ACC112 (cell line): ENCODE measurements at regions not wholly inside any gene's neighbourhood (a gene's known extent, or its start where the extent isn't known, plus 50 kb on each side); places are given as distances from the start of the nearest gene placed in this dataset.

ENCODE experiments used
- H2AFZ ChIP-seq: fragments of 200-600 bp; sonication (generic); one replicate; pipeline ENCODE4 v1.6.0; 2017; ENCODE audit warnings: antibody characterized with exemption, low read length; ENCODE audit not compliant: unreplicated experiment
- H3K27ac ChIP-seq: fragments of 200-600 bp; sonication (generic); 2 replicates; pipeline ENCODE4 v1.5.1; 2014; ENCODE audit warnings: low read depth, mild to moderate bottlenecking, antibody characterized with exemption, low read length, moderate library complexity
- H3K27me3 ChIP-seq: fragments of 200-600 bp; sonication (generic); 2 replicates; pipeline ENCODE4 v1.6.1; 2014; ENCODE audit warnings: mild to moderate bottlenecking, antibody characterized with exemption, low read length, moderate library complexity, mixed read lengths; ENCODE audit not compliant: insufficient read depth
- H3K36me3 ChIP-seq: fragments of 200-600 bp; sonication (generic); 2 replicates; pipeline ENCODE4 v1.6.1; 2016; ENCODE audit warnings: mild to moderate bottlenecking, antibody characterized with exemption, low read length, moderate library complexity, mixed read lengths; ENCODE audit not compliant: insufficient read depth
- H3K4me1 ChIP-seq: fragments of 200-600 bp; sonication (generic); one replicate; pipeline ENCODE4 v1.6.1; 2016; ENCODE audit warnings: low read length, mixed read lengths; ENCODE audit not compliant: insufficient read depth, unreplicated experiment, control insufficient read depth
- H3K4me3 ChIP-seq: fragments of 200-600 bp; sonication (generic); 2 replicates; pipeline ENCODE4 v1.5.1; 2014; ENCODE audit warnings: mild to moderate bottlenecking, low read depth, low read length
- H3K79me2 ChIP-seq: fragments of 200-600 bp; sonication (generic); one replicate; pipeline ENCODE4 v1.6.0; 2016; ENCODE audit warnings: low read length; ENCODE audit not compliant: control insufficient read depth, unreplicated experiment, insufficient read depth

GRCh38 chr4:8709050-8709728 is 116.6 kb downstream of the CPZ start:
- no peak overlapping the region for H3K27ac ChIP-seq
- no peak overlapping the region for H3K4me3 ChIP-seq
- H3K27me3 ChIP-seq, result peaks cover 42% of the 10 kb centered on the region
- no peaks in the 10 kb centered on the region for H3K4me1 ChIP-seq
- H3K36me3 ChIP-seq, result no peaks in the 10 kb centered on the region
- no peak overlapping the region for H2AFZ ChIP-seq
- H3K79me2 ChIP-seq, result no peaks in the 10 kb centered on the region

- H3K79me2 ChIP-seq, result no peaks in the 10 kb centered on the region
- no peak overlapping the region for H3K27ac ChIP-seq
- peaks cover 47% of the 10 kb centered on the region for H3K27me3 ChIP-seq
- H3K4me3 ChIP-seq, result no peak overlapping the region
- H3K4me1 ChIP-seq, result no peaks in the 10 kb centered on the region
- no peak overlapping the region for H2AFZ ChIP-seq
- H3K36me3 ChIP-seq, result no peaks in the 10 kb centered on the region
Measured at GRCh38 chr4:8708401-8709021, 115.9 kb downstream of the CPZ start.

GRCh38 chr4:8707045-8707781 is 114.6 kb downstream of the CPZ start:
- Histone ChIP-seq H3K27ac (no peak overlapping the region), H3K4me3 (no peak overlapping the region), H2AFZ (no peak overlapping the region), H3K36me3 (no peaks in the 10 kb centered on the region), H3K27me3 (peaks cover 60% of the 10 kb centered on the region), H3K4me1 (no peaks in the 10 kb centered on the region), H3K79me2 (no peaks in the 10 kb centered on the region)

GRCh38 chr4:8706216-8707044 is 113.9 kb downstream of the CPZ start:
- no peaks in the 10 kb centered on the region for H3K4me1 ChIP-seq
- no peak overlapping the region for H3K27ac ChIP-seq
- no peaks in the 10 kb centered on the region for H3K79me2 ChIP-seq
- no peak overlapping the region for H3K4me3 ChIP-seq
- H3K27me3 ChIP-seq, result peaks cover 68% of the 10 kb centered on the region
- H2AFZ ChIP-seq, result no peak overlapping the region
- H3K36me3 ChIP-seq, result no peaks in the 10 kb centered on the region

- Histone ChIP-seq H3K4me3 (no peak overlapping the region), H3K27ac (no peak overlapping the region), H3K27me3 (peaks cover 77% of the 10 kb centered on the region), H2AFZ (no peak overlapping the region), H3K4me1 (no peaks in the 10 kb centered on the region), H3K36me3 (no peaks in the 10 kb centered on the region), H3K79me2 (no peaks in the 10 kb centered on the region)
Measured at GRCh38 chr4:8705161-8706145, 112.9 kb downstream of the CPZ start.

GRCh38 chr4:8704632-8705031 is 112.1 kb downstream of the CPZ start:
- H3K27ac ChIP-seq, result no peak overlapping the region
- no peak overlapping the region for H3K4me3 ChIP-seq
- H3K79me2 ChIP-seq, result no peaks in the 10 kb centered on the region
- no peaks in the 10 kb centered on the region for H3K36me3 ChIP-seq
- H2AFZ ChIP-seq, result no peak overlapping the region
- peaks cover 86% of the 10 kb centered on the region for H3K27me3 ChIP-seq
- no peaks in the 10 kb centered on the region for H3K4me1 ChIP-seq

GRCh38 chr4:8703857-8704495 is 111.4 kb downstream of the CPZ start:
- Histone ChIP-seq H3K27me3 (peaks cover 92% of the 10 kb centered on the region), H3K79me2 (no peaks in the 10 kb centered on the region), H3K36me3 (no peaks in the 10 kb centered on the region), H3K4me3 (no peak overlapping the region), H3K4me1 (no peaks in the 10 kb centered on the region), H2AFZ (no peak overlapping the region), H3K27ac (no peak overlapping the region)

- no peak overlapping the region for H3K4me3 ChIP-seq
- H2AFZ ChIP-seq, result no peak overlapping the region
- H3K27ac ChIP-seq, result no peak overlapping the region
- no peaks in the 10 kb centered on the region for H3K4me1 ChIP-seq
- H3K36me3 ChIP-seq, result no peaks in the 10 kb centered on the region
- H3K27me3 ChIP-seq, result peaks cover 97% of the 10 kb centered on the region
- H3K79me2 ChIP-seq, result no peaks in the 10 kb centered on the region
Measured at GRCh38 chr4:8703401-8703696, 110.8 kb downstream of the CPZ start.

GRCh38 chr4:8702516-8703400 is 110.2 kb downstream of the CPZ start:
- Histone ChIP-seq H3K4me1 (no peaks in the 10 kb centered on the region), H2AFZ (no peak overlapping the region), H3K27ac (no peak overlapping the region), H3K27me3 (peaks cover 97% of the 10 kb centered on the region), H3K4me3 (no peak overlapping the region), H3K79me2 (no peaks in the 10 kb centered on the region), H3K36me3 (no peaks in the 10 kb centered on the region)
